Glutamatergic neuron (in vitro differentiated cells): ENCODE measurements at regions not wholly inside any gene's neighbourhood (a gene's known extent, or its start where the extent isn't known, plus 50 kb on each side); places are given as distances from the start of the nearest gene placed in this dataset.

Experiments
- DNase-seq: peaks from one replicate; pipeline ENCODE4 v3.0.0; 2022
- H3K27ac Mint-ChIP-seq: one replicate; pipeline ENCODE4 v1.8.0; 2020; ENCODE audit warnings: mild to moderate bottlenecking, mixed read lengths, inconsistent platforms; ENCODE audit not compliant: unreplicated experiment
- H3K27me3 Mint-ChIP-seq: one replicate; pipeline ENCODE4 v1.8.0; 2020; ENCODE audit warnings: mild to moderate bottlenecking, moderate library complexity, mixed read lengths, inconsistent platforms; ENCODE audit not compliant: unreplicated experiment
- H3K36me3 Mint-ChIP-seq: one replicate; pipeline ENCODE4 v1.8.0; 2020; ENCODE audit warnings: mild to moderate bottlenecking, mixed read lengths, inconsistent platforms; ENCODE audit not compliant: unreplicated experiment
- H3K4me1 Mint-ChIP-seq: one replicate; pipeline ENCODE4 v1.8.0; 2020; ENCODE audit warnings: mild to moderate bottlenecking, low read depth, mixed read lengths, inconsistent platforms; ENCODE audit not compliant: unreplicated experiment
- H3K4me3 Mint-ChIP-seq: one replicate; pipeline ENCODE4 v1.8.0; 2020; ENCODE audit warnings: mild to moderate bottlenecking, mixed read lengths, inconsistent platforms; ENCODE audit not compliant: unreplicated experiment
- H3K9me3 Mint-ChIP-seq: one replicate; pipeline ENCODE4 v1.8.0; 2020; ENCODE audit warnings: mild to moderate bottlenecking, moderate library complexity, mixed read lengths, inconsistent platforms; ENCODE audit not compliant: unreplicated experiment
- CTCF ChIP-seq: fragments of 200-600 bp; sonication (generic); IDR thresholded peaks from one replicate; pipeline ENCODE4 v1.5.0; 2021; ENCODE audit not compliant: partially characterized antibody, unreplicated experiment

GRCh38 chr11:92803391-92803790, 166.1 kb upstream of the MTNR1B start:
- H3K9me3 Mint-ChIP-seq: peaks cover 2% of the 10 kb centered on the region
- peaks cover 29% of the 10 kb centered on the region for H3K4me1 Mint-ChIP-seq
- DNase-seq: peak; percentile 17
- no peak overlapping the region for H3K4me3 Mint-ChIP-seq
- H3K27ac Mint-ChIP-seq: peak overlapping the region; percentile 35
- no peak for TF ChIP-seq CTCF
- H3K27me3 Mint-ChIP-seq: peaks cover 2% of the 10 kb centered on the region
- no peaks in the 10 kb centered on the region for H3K36me3 Mint-ChIP-seq

- Mint-ChIP-seq H3K4me3 (peak overlapping the region; percentile 66), H3K36me3 (no peaks in the 10 kb centered on the region), H3K9me3 (peaks cover 2% of the 10 kb centered on the region), H3K27ac (peak overlapping the region; percentile 45), H3K27me3 (peaks cover 2% of the 10 kb centered on the region), H3K4me1 (peaks cover 29% of the 10 kb centered on the region)
- DNase-seq: no peak
- TF ChIP-seq CTCF: no peak
Observed at GRCh38 chr11:92804388-92804966, 165.0 kb upstream of the MTNR1B start.

- no peak for DNase-seq
- Mint-ChIP-seq H3K4me1 (peaks cover 26% of the 10 kb centered on the region), H3K4me3 (no peak overlapping the region), H3K27me3 (peaks cover 4% of the 10 kb centered on the region), H3K27ac (no peak overlapping the region), H3K9me3 (no peaks in the 10 kb centered on the region), H3K36me3 (no peaks in the 10 kb centered on the region)
- TF ChIP-seq CTCF: no peak
Observed at GRCh38 chr11:92808022-92808421, 161.4 kb upstream of the MTNR1B start.

GRCh38 chr11:92810423-92811064, 158.9 kb upstream of the MTNR1B start:
- no peak overlapping the region for H3K27ac Mint-ChIP-seq
- H3K27me3 Mint-ChIP-seq: peaks cover 4% of the 10 kb centered on the region
- H3K4me1 Mint-ChIP-seq: peaks cover 5% of the 10 kb centered on the region
- no peaks in the 10 kb centered on the region for H3K9me3 Mint-ChIP-seq
- no peak for TF ChIP-seq CTCF
- H3K36me3 Mint-ChIP-seq: peaks cover 5% of the 10 kb centered on the region
- no peak for DNase-seq
- H3K4me3 Mint-ChIP-seq: no peak overlapping the region

- Mint-ChIP-seq H3K36me3 (peaks cover 5% of the 10 kb centered on the region), H3K27ac (peak overlapping the region; percentile 18), H3K9me3 (no peaks in the 10 kb centered on the region), H3K4me3 (no peak overlapping the region), H3K27me3 (peaks cover 4% of the 10 kb centered on the region), H3K4me1 (peaks cover 5% of the 10 kb centered on the region)
- no peak for TF ChIP-seq CTCF
- DNase-seq: no peak
Observed at GRCh38 chr11:92811341-92811740, 158.1 kb upstream of the MTNR1B start.
